Cardiac fibroblast (primary cell): ENCODE measurements at regions not wholly inside any gene's neighbourhood (a gene's known extent, or its start where the extent isn't known, plus 50 kb on each side); places are given as distances from the start of the nearest gene placed in this dataset.

Experiments
- DNase-seq, 2 donors: peaks; one replicate each; pipeline versions ENCODE4 v3.0.0 to v3.0.0-alpha.2; 2010; ENCODE audit warnings: low read depth in 2 of 2
- H3K4me3 ChIP-seq, 2 donors: replicated peaks in 1 of 2; 1 replicate in 1 of 2; 2 replicates in 1 of 2; pipeline ENCODE4 v1.5.1; 2011; ENCODE audit warnings: low read depth in 2 of 2, low read length in 2 of 2, mild to moderate bottlenecking in 2 of 2, moderate library complexity in 1 of 2
- TF ChIP-seq, protein P1 (sequence below): IDR thresholded peaks from one replicate; pipeline ENCODE4 v1.5.1; 2011; ENCODE audit warnings: low read depth, mild to moderate bottlenecking, low read length, inconsistent platforms

DNA sequence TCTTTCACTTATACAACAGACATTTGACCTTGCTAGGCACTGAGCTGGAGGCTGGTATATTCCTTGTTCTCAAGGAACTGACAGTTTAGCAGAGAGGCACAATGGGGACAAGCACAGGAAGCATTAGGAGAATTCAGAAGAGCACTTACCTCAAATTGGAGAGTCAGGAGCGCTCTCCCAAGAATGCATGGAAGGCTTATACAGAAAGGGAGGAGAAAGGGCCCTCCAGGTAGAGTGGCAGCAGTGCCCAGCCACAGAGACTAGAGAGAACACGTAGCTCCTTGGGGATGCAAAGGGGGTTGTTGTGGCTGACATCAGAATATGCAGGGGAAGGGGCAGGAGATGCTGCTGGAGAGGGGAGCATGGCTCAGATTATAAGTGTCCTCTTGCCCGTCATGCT, 78.2 kb upstream of the MKLN1 start:
- H3K4me3 ChIP-seq = no peak overlapping the region
- TF ChIP-seq, protein P1, sequence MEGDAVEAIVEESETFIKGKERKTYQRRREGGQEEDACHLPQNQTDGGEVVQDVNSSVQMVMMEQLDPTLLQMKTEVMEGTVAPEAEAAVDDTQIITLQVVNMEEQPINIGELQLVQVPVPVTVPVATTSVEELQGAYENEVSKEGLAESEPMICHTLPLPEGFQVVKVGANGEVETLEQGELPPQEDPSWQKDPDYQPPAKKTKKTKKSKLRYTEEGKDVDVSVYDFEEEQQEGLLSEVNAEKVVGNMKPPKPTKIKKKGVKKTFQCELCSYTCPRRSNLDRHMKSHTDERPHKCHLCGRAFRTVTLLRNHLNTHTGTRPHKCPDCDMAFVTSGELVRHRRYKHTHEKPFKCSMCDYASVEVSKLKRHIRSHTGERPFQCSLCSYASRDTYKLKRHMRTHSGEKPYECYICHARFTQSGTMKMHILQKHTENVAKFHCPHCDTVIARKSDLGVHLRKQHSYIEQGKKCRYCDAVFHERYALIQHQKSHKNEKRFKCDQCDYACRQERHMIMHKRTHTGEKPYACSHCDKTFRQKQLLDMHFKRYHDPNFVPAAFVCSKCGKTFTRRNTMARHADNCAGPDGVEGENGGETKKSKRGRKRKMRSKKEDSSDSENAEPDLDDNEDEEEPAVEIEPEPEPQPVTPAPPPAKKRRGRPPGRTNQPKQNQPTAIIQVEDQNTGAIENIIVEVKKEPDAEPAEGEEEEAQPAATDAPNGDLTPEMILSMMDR = no peak
- no peak for DNase-seq

DNA sequence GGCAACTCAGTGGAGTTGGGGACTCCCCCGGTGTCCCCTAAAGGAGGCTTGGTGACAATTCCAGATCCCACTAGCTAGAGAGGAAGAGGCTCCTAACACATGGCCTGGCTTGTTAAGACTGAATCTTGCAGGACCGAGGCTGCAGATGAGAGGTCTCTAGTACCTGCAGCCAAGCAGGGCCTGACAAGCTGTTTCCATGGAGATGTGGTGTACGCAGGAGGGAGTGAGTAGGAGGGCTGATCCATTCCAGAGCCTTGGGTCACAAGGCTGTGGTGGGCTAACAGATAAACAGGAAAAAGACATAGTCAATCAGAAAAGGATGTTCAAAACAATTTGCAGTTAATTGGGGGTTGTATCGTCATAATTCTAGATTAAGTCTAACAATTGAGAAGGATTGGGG, 77.3 kb upstream of the MKLN1 start:
- H3K4me3 ChIP-seq = no peak overlapping the region
- TF ChIP-seq, protein P1 = no peak
- DNase-seq = no peak

DNA sequence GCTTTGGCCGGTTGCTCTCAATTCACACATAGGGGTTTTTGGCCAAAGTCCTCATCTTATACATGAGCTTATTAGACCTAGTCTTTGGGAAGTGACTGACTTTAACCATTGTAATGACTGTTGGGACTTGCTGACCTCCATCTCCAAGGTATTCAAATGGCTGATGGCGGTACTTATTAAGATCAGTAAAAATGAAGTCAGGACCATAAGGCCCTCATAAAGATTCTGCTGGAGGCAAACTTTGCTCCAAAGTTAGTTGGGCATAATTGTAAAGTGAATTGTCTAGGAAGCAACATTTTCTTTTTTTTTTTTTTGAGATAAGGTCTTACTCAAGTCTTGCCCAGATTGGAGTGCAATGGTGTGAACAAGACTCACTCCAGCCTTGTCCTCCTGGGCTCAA, 76.3 kb upstream of the MKLN1 start:
- DNase-seq = no peak
- TF ChIP-seq, protein P1 = no peak
- no peak overlapping the region for H3K4me3 ChIP-seq

DNA sequence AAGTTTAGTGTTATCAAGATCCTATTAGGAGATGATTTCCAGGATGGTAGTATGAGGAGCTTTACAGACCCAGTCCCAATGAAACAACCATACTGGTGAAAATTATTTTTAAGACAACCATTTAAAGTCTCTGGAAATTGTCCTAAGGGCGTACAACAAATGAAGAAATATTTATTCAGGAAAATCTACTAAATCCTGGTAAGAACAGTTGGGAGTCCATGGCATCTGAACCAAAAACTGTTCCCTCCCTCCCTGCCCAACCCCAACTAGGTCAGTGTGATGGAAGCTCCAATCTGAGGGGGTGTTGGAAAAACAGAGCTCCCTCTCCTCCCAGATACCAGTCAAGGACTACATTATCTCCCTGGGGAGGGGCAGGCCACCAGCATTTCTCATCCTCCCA, 74.7 kb upstream of the MKLN1 start:
- TF ChIP-seq, protein P1 = no peak
- DNase-seq = no peak
- no peak overlapping the region for H3K4me3 ChIP-seq

DNA sequence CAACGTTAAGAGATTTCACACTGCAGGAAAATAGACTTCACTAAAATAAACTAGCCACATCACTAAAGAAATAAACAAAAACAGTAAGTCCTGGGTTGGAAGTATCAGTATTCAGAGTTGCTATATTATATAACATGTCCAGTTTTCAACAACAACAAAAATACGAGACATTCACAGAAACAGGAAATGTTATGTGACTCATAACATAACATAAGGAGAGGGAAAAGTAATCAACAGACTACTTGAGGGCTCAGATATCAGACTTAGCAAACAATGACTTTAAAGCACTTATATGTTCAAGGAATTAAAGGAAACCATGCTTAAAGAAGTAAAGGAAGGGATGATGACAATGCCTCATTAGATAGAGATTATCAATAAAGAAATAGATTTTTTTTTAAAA, 73.5 kb upstream of the MKLN1 start:
- DNase-seq = peak in 1 of 2 donors; percentile 56
- no peak overlapping the region for H3K4me3 ChIP-seq
- TF ChIP-seq, protein P1 = no peak

DNA sequence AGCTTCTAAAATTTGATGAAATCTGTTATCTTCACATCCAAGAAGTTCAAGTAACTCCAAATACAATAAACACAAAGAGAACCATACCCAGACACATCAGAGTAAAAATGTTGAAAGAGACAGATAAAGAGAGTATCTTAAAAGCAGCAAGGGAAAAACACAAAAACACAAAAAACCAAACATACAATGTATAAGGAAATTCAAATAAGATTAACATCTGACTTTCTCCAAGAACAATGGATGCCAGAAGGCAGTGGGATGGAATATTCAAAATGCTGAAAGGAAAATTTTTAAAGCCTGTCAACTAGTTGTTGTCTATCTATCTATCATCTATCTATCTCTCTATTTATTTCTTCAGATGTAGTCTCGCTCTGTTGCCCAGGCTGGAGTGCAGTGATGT, 72.4 kb upstream of the MKLN1 start:
- TF ChIP-seq, protein P1 = no peak
- DNase-seq = no peak
- no peak overlapping the region for H3K4me3 ChIP-seq

DNA sequence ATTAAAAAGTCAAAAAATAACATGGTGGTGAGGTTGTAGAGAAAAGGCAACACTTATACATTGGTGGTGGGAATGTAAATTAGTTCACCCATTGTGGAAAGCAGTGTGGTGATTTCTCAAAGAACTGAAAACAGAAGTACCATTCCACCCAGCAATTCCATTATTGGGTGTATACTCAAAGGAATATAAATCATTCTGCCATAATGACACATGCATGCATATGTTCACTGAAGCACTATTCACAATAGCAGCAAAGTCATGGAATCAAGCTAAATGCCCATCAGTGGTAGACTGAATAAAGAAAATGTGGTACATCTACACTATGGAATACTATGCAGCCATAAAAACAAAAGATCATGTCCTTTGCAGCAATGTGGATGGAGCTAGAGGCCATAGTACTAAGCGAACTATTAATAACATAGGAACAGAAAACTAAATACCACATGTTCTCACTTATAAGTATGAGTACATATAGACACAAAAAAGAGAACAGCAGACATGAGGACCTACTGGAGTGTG, 66.1 kb upstream of the MKLN1 start:
- H3K4me3 ChIP-seq = no peak overlapping the region
- TF ChIP-seq, protein P1 = no peak
- no peak for DNase-seq
